ENCODE measurements at regions not wholly inside any gene's neighbourhood (a gene's known extent, or its start where the extent isn't known, plus 50 kb on each side); places are given as distances from the start of the nearest gene placed in this dataset.
"Not testable (repeated sequence)": the region's sequence is repeated elsewhere in the genome, so short reads cannot be mapped to it uniquely, and the experiment has no call there.

GRCh38 chr7:1298931-1299885 is 66.5 kb downstream of the UNCX start:
- no peak for DNase-seq

- no peak for DNase-seq
Measured at GRCh38 chr7:1300206-1300605, 67.5 kb downstream of the UNCX start.

DNA sequence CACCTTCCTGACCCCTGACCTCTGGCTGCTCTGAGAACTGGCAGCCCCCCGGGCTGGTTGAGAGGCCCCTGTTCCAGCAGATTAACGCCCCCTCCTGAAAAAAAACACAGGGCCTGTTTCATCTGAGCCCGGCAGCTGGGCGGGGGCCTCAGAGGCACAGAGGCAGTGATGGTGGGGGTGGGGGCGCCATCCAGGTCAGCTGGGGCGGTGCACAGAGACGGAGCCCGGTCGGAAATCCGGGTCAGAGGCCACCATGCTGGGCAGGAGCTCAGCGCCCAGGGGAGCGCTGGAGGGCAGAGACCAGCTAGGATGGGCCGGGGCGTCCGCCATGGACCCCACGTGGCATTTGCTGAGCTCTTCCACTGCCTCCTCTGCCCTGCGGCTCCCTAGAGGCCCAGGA is 68.0 kb downstream of the UNCX start:
- no peak for DNase-seq

GRCh38 chr7:1301054-1301881 is 68.6 kb downstream of the UNCX start:
- DNase-seq = no peak

DNA sequence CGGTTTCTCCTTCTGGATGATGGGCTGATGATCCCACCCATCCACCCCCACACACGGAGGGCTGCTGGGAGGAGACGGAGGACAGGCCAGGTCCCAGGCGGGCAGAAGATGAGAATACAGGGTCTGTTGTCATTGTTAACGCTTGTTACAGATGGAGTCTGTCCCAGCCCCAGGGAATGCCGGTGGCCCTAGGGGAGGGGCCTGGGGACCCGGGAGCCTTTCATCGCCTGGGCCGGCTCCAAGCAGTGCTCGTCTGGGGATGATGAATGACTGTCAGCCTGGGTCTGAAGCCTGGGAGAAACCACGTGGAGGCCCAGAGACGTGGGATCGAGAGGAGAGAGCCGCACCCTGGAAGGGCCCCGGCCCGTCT is 69.2 kb downstream of the UNCX start:
- DNase-seq = no peak

GRCh38 chr7:1302936-1303335 is 70.3 kb downstream of the UNCX start:
- DNase-seq = no peak

DNA sequence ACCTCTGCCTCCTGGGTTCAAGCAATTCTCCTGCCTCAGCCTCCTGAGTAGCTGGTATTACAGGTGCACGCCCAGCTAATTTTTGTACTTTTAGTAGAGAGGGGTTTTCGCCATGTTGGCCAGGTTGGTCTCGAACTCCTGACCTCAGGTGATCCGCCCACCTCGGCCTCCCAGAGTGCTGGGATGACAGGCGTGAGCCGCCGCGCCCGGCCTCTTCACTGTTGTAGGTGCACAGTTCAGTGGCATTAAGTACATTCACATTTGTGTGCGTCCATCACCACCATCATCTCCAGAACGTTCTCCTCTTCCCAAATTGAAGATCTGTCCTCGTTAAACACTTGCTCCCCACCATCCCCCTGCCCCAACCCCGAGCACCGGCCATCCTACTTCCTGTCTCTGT is 71.3 kb downstream of the UNCX start:
- DNase-seq = not testable (repeated sequence)

DNA sequence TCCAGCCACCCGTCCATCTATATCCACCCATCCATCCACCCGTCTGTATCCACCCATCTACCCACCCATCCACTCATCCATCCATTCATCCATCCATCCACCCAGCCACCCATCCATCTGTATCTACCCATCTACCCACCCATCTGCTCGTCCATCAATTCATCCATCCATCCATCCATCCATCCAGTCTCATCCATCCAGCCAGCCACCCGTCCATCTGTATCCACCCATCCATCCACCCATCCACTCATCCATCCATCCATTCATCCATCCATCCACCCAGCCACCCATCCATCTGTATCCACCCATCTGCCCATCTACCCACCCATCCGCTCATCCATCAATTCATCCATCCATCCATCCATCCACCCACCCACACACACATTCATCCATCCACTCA is 73.2 kb downstream of the UNCX start:
- no peak for DNase-seq

GRCh38 chr7:1307828-1308227 is 75.2 kb downstream of the UNCX start:
- DNase-seq = no peak

GRCh38 chr7:1309290-1309689 is 76.6 kb downstream of the UNCX start:
- DNase-seq = no peak

GRCh38 chr7:1309996-1310395 is 77.3 kb downstream of the UNCX start:
- DNase-seq = no peak

DNA sequence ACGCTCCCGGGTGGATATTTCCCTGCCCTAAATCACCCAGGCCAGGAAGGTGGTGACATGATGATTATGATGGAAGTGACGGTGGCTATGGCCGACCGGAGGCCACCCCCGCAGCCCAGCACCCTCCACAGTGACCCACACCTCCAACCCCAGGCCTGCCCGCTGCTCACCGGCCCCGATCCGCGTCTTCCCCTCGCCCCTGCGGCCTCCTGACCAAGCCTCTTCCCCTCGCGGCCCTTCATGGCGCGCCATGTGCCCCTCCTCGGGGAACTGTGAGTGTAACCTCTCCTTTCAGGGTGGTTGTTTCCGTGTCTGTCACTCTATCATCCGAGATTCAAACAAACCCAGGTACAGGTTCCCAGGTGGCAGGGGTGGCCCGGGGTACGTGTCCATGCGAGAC is 78.3 kb downstream of the UNCX start:
- DNase-seq = no peak

DNA sequence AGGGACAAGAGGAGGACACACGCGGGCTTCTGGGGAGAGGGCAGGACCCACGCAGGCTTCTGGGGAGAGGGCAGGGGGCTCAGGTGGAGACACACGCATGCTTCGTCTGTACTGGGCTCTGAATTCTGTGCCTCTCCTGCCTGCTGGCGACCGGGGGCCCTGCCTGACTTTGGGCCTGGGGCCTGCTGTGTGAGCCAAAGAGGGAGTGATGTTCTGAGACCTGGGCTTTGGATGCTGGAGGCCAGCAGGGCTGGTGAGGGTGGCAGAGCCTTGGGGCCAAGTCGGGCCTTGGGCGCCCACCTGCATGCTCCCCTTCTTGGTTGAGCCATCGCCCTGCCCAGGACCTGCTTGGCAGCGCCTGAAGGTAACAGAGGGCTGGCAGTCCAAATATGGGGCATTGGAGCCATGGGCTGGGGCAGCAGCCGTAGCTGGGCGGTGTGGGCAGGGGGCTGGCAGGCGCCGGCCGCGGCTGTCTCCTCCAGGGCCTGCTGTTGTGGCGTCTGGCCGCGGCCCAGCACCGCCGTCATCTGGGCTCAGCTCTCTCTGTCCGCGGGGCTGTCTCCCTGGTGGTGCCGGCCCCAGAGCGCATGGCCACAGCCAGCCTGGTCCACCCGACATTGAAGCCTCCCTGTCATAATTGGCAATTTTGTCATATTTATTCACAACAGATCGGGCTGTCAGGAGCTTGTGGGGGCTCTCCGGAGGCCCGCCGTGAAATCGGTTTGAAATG is 78.9 kb downstream of the UNCX start:
- DNase-seq = no peak

DNA sequence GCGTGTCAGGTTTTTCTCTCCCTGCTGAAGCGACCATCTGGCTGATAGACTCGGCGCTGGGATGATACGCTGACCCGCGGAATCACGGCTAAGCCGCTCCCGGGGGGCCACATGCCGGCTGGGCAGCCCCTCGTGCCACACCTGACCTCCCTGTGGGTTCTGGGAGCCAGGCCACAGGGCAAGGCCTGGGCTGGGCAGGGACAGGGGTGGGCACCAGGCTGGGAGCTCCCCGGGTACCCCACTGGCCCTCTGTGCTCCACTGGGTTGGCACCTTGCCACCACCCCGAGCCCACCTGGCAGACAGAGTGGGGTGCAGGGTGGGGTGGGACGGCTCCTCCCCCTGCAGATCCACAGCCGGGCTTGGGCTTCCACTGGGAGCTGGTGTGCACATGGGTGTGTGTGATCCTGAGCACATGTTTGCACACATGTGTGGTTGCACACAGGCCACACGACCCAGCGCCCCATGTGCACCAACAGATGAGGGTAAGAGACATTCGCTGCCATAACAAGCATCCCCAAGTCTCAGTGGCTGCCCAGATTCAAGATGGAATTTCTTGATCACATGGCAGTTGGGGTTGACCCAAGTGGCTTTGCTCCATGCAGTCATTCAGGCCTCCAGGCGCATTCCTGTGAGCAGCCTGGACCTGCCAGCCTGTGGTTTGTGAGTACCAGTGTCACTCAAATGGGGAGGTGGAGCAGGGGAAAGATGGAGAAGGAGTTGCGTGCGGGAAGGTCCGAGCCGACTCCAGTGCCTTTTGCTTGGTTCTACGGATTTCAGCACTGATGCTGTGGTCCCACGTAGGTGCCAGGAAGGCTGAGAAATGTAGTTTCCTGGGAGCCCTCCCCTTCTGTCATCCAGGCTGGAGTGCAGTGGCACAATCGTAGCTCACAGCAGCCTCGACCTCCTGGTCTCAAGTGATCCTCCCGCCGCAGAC is 79.7 kb downstream of the UNCX start:
- no peak for DNase-seq

DNA sequence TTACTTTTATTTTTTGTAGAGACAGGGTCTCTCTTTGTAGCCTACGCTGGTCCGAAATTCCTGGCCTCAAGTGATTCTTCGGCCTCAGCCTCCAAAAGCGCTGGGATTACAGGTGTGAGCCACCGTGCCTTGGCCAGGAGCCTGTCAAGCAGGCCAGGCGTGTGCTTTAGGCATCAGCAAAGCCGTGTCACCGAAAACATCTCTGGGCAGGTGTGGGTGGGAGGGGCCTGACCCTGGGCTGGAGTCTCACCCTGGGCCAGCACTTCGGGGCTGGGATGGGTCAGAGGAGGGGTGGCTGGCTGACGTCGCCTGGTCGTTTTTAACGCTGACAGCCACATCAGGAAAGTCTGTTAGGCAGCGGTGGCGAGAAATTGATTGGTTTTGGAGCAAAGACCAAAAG is 80.9 kb downstream of the UNCX start:
- DNase-seq = no peak

GRCh38 chr7:1314021-1314907 is 81.6 kb downstream of the UNCX start:
- no peak for DNase-seq

GRCh38 chr7:1314908-1315450 is 82.3 kb downstream of the UNCX start:
- DNase-seq = no peak

- no peak for DNase-seq
Measured at GRCh38 chr7:1316086-1316485, 83.4 kb downstream of the UNCX start.

DNA sequence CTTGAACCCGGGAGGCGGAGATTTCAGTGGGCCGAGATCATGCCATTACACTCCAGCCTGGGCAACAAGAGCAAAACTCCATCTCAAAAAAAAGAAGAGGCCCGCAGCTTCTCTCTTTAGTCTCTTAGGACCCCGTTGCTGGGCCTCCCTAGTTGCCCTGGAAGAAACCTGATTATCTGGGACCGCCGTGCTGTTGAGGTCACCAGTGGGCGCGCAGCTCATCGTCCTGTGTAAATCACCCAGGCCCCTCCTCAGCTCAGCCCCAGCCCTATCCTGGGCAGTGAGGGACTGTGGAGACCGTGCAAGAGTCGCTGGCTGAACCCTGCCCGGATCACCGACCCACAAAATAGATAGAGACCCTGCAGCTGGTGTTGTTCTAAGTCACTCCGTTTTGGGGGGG is 85.0 kb downstream of the UNCX start:
- no peak for DNase-seq

Measured in anterior cingulate cortex (tissue), 58 donors.